NCI-H510A (cell line): ENCODE measurements at regions not wholly inside any gene's neighbourhood (a gene's known extent, or its start where the extent isn't known, plus 50 kb on each side); places are given as distances from the start of the nearest gene placed in this dataset.

Experiments used
- DNase-seq: peaks from one replicate; lab custom pipeline; 2025; lab: John Stamatoyannopoulos, UW

- DNase-seq, result no peak
Measured at GRCh38 chr14:48874711-48875110, 711.5 kb downstream of the RPS29 start.

- DNase-seq, result no peak
Measured at GRCh38 chr14:48857366-48857765, 728.8 kb downstream of the RPS29 start.

DNA sequence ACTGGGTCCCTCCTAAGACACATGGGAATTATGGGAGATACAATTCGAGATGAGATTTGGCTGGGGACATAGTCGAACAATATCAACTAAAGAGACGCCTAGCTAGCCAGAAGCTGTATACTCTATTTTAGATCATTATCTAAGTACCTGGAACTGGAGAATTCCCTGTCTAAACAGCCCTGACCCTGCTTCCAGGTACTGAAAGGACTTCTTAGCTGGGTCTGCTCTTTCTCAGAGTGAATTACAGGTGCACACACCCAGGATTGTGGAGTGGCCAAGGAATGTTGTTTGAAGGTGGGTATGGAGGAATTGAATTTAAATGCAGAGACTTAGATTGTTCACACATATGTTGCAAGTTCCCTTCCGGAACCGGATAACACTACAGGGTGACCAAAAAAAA, 733.0 kb downstream of the RPS29 start:
- no peak for DNase-seq

DNA sequence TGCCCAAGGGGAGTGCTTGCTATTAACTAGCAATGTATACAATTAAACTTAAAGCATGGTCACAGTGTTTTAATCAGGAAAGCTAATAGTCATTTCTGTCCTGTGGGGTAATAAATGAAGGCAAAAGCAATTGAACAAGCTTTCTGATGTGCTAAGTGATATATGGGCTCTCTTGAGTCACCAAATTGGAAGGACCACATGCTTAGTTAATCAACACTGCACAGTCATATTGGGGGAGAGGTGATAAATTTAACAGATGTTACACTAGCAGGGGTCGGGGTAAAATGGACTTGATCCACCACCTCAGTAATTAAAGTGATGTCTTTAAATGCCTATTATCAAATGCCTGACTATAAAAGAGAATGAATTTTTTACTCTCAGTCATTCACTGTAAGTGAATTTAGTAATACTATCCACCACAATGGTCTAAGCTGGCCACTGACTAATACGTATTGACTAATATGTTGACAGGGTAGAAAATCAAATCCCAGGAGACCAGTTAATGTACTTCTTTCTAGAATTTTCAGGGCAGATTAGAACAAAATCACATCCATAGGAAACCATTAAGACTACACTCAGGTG, 736.3 kb downstream of the RPS29 start:
- DNase-seq, result no peak

DNA sequence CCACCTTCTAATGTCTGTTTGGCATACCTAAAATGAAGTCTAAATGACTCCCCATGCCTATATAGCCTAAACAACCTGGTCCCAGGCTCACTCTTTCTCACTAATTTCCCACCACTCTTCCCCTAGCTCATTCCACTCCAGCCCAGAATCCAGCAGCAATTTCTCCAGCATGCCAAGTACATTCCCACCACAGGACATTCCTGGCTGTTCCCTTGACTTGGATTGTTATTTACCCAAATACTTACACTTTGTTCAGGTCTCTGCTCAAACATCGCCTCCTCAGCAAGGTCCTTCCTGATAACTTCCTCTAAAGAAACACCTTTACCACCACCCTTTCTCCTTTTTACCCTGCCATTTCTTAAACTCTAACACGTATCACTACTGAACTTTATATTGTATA, 743.4 kb downstream of the RPS29 start:
- DNase-seq, result no peak

- DNase-seq, result no peak
Measured at GRCh38 chr14:48826058-48826457, 760.1 kb downstream of the RPS29 start.

DNA sequence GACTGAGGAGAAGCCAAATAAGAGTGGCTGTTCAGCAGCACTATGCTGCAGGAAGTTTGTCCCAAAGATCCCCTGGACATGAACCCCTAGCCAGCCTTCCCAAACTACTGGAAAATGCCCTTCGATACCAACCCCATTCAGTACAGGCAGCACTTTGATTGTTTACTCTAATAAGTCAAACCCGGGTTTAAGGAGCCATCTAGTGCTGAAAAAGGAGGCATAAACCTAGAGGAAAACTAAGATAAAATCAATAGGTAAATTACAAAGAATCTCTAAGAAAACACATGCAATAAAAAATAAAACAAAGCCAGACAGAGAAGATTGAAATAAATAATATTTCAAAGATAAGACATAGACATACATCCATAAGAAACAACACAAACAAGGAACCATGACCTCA, 771.6 kb downstream of the RPS29 start:
- DNase-seq, result no peak

DNA sequence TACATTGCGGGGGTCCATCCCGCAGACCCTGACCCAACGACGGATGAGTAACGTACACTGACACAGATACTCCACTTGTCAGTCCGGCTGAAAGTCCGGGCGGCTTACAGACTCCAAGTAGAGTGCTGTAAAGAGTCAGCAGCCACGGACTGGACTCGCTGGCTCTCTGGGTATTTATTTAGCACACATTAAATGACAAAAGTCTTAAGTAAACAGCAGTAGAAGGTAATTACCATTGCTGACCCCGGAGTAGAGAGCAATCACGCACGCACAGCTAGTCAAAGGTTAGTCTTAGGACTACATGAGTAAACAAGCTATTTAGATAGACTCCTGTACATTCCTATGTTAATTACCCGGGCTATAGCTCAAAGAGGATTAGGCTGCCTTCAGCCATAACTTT, 780.9 kb downstream of the RPS29 start:
- DNase-seq, result no peak

DNA sequence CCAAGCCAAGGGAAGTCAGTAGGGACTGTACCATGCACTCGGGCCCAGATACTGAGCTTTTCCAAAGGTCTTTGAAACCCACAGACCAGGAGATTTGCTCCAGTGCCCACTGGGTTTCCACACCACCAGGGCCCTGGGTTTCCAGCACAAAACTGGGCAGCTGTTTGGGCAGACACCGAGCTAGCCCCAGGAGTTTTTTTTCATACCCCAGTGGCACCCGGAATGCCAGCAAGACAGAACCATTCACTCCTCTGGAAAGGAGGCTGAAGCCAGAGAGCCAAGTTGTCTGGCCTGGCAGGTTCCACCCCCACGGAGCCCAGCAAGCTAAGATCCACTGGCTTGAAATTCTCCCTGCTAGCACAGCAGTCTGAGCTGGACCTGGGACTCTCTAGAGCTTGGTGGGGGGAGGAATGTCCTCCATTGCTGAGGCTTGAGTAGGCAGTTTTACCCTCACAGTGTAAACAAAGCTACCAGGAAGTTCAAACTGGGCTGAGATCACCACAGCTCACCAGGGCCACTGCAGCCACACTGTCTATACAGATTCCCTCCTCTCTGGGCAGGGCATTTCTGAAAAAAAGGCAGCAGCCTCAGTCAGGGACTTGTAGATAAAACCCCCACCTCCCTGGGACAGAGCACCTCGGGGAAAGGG, 793.7 kb downstream of the RPS29 start:
- no peak for DNase-seq

DNA sequence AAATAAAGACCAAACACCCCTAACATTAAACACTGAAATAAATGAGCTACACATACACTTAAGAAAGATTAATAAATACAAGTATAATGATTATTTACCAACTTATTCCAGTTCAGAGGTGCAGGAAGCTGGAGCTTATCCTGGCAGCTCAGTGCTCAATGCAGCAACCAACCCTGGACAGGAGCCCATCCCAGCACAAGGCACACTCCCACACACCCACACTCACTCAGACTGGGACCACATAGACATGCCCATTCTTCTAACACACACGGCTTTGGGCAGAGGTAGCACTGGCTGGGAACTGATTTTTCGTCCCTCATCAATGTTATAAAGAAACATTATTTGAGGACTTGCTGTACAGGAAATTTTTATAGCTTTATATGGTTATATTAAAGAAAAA, 797.4 kb downstream of the RPS29 start:
- no peak for DNase-seq

DNA sequence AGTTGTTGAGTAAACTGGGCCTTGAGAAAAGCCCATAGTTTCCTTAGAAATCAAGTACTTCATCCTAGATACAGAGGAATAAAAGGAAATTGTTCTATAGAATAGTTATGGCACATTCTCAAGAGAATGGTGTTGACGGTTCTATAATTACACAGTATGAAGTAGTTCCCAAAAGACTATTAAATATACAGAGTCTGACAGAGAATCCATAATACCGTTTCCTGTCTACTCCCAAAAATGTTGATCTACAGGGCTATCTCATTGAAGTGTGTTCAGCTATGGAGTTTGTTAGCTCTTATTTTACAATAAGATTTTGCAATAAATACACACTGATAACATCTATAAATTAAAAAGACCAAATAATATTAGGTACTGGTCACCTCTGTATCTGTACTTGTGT, 799.7 kb downstream of the RPS29 start:
- no peak for DNase-seq

DNA sequence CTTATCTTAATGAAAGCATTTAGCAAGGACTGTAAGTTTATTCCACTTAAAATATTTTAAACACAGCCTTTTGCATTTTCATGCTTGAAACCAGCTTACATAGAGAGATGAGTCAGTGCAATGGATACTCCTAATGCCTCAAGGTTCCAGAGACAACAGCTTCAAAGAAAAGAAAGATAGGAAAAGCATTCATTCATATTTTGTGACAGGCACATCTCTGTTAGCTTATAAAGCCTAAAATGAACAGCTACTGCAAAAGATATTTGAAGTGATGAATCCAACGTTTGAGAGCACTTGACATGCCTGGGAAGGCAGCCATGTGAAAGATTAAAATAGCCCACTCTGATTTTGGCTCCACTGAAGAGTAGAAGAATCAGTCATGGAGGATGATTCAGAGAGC, 814.5 kb downstream of the RPS29 start:
- DNase-seq, result no peak

GRCh38 chr14:48751293-48751692, 834.9 kb downstream of the RPS29 start:
- no peak for DNase-seq

DNA sequence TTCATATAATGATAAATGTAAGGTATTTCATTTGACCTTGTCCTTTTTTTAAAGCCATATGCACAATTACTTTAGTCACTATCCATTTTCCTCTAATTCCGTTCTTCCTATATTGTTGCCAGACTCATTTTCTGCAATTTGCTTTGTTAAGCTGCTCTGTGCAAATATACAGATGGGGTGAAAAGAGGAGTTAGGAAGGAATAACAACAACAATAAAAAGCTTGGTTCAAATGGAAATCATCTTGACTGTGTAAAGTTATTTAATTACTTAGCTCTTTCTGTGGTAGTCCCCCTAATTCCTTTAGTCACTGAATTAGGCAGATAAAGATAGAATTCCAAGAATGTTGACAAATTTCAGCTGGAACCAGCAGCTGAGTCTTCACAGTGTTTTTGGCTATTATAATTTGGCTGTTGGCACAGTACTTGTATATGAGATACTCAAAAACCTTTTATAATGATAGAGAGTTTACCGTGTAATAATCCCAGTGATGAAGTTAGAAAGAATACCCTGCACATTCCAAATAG, 838.0 kb downstream of the RPS29 start:
- no peak for DNase-seq

DNA sequence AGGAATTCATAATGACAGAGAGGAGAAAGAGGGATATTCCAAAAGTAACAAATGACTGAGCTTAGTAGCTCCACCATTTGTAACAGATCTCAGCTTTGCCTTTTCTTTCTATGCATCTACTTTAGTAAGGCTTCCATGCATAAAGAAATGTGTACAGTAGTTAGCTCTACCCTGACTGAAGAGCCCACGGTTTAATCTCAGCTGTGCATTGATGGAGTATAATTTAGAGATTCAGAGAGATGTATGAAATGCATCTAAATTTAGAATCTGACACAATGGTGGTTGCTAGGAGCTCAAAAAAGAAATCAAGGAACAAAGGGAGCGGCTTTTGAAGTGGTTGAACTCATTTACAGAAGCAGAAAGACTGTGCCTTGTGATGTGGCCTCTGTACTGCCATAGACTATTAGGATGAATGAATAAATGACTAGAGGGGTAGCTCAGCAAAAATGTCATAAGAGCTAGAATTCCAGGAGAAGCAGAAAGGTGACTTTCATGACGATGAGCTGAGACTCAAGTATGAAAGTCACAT, 838.6 kb downstream of the RPS29 start:
- no peak for DNase-seq

DNA sequence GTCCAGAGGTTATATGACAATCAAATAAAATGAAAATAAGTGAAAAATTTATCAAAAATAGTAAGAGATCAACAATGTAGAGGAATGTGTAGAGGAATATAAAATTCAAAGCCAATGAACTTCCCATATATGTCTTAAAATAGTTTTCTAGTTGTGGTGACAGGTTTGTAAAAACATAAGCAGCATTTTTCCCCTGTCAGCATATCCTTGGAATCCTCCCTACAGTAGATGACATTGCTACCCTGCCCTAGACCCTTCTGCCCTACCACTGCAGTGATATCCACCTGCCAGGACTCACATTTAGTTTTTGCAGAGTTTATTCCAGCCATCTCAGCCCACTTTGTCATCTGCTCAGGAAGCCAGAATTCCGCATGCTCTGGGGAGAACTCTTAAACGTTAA, 842.0 kb downstream of the RPS29 start:
- DNase-seq, result no peak

DNA sequence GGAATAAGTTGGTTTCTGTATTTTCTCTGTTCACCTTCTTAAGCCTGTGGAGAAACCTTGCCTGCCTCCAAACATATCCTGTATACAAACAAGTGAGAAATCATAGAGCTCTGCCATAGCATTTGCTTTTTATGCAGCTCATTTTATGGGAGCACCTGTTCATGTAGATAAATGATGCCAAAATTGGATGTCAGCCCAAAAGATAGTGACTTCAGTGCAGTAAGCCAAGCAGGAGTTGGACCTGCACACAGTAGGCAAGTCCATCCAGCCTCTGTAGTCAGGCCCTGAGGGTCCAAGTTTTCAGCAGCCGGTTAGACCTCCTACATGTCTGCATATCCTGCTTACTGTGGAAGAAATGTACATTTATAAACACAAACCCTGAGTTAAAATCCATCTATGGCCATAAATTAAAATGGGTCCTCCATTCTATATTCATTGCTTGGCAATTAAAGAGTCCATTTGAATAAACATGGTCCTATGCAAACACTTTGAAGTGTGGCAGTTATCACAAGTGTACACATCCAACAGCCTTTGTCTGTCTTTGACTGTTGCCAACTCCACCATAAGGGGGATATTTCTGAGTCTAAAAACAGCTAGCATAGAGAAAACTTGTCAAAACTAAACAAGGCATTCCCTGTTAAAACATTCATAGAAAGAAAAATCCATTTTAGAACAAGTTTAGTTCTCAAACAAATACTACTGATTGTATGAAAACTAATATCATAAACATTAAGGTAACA, 847.8 kb downstream of the RPS29 start:
- no peak for DNase-seq

DNA sequence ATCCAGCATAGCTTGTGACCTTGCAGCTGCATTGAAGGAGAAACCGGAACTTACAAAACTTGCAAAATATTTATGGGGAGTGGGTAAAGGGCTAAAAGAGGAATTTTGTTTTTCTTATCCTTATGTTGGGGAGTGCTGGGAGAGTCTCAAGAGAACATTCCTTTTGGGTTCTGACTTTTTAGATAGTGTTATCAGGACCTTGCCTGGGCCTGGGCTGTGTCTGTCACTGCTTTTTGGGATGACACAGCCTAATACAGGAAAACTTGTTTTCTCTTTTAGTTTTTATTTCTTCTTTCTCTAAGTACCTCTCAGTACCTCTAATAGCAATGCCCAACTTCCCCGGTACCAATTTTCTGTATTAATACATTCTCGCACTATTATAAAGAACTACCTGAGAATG, 850.6 kb downstream of the RPS29 start:
- DNase-seq, result no peak

- no peak for DNase-seq
Measured at GRCh38 chr14:48731260-48731659, 854.9 kb downstream of the RPS29 start.

DNA sequence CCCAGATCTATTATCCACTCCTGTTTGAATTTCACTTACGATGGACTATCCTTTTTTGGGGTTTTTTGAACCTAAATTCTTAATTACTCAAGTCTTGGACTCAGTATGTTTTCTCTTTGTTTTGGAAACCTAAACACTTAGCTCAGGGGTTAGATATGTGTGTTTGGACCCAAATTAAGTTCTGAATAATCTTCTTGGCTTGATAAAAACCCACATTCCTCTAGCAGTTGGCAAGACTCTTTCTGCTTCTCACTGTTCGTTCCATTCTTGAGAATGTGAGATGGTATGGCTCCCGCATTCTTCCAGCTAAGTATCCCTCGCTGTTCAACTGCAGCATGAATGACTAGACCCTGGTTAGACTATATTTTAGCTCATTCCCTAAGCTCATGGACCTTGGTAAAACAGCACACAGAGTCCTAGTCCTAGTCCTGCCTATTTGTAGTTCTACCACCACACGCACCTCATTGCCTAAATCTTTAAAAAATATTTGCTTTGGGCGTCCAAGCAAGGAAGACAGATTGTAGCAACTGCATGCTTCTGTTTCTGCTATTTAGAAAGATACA, 860.0 kb downstream of the RPS29 start:
- DNase-seq, result no peak

- no peak for DNase-seq
Measured at GRCh38 chr14:48725051-48725734, 861.0 kb downstream of the RPS29 start.

DNA sequence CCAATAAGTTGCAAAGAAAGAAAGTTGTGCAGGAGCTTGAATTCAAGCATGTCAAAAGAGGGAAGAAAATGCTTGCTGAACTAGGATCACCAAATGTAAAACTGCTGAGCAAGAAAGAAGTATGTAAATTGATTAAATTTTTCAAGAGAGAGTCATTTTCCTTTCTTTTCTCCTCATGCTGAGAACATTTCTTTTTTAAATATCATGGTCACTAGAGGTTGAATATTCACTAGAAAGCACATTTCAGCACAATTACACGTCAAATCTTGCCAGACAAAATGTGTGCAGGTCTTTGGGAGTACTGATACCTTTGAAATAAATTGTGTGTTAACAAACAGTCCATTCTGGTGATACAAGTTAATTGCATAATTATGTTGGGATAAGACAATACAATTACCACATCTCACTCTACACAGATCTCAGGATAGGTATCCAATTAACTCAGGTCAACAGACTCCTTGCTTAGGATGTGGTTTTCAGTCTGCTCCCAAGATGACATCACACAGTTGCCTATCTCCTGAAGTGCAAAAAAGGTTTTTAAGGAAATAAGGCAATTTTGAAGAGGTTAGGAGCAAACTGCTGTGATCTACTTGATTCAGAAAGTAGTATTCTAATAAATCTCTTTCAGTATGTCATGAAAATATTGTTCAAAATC, 862.2 kb downstream of the RPS29 start:
- DNase-seq, result no peak
